HG03159 (cell line): ENCODE measurements at regions not wholly inside any gene's neighbourhood (a gene's known extent, or its start where the extent isn't known, plus 50 kb on each side); places are given as distances from the start of the nearest gene placed in this dataset.
"Not testable (repeated sequence)": the region's sequence is repeated elsewhere in the genome, so short reads cannot be mapped to it uniquely, and the experiment has no call there.

ENCODE experiments used
- ATAC-seq: cut with Tn5 transposase; IDR thresholded peaks from one replicate; pipeline ENCODE4 v1.9.1; 2021; ENCODE audit warnings: mild to moderate bottlenecking, moderate library complexity; ENCODE audit not compliant: unreplicated experiment

- no peak for ATAC-seq
Observed at GRCh38 chr22:49408102-49408836, 419.4 kb downstream of the BRD1 start.

- no peak for ATAC-seq
Observed at GRCh38 chr22:49406879-49407587, 420.6 kb downstream of the BRD1 start.

- ATAC-seq, result no peak
Observed at GRCh38 chr22:49406047-49406650, 421.5 kb downstream of the BRD1 start.

DNA sequence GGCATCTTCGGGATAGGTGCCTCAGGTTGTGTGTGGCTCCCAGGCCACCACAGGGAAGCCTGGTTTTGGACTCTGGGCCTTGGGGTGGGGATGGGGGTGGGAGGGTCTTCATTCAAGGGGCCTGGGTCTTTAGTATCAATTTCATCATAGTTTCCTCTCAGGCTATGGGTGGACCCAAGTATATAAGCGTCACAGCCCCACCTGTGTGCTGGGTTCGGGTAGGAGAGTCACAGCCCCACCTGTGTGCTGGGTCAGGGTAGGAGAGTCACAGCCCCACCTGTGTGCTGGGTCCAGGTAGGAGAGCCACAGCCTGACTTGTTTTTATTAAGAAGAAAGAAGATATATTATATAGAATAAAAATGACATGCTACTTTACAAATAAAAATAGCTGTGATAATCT, 422.1 kb downstream of the BRD1 start:
- no peak for ATAC-seq

- no peak for ATAC-seq
Observed at GRCh38 chr22:49404576-49405241, 423.0 kb downstream of the BRD1 start.

DNA sequence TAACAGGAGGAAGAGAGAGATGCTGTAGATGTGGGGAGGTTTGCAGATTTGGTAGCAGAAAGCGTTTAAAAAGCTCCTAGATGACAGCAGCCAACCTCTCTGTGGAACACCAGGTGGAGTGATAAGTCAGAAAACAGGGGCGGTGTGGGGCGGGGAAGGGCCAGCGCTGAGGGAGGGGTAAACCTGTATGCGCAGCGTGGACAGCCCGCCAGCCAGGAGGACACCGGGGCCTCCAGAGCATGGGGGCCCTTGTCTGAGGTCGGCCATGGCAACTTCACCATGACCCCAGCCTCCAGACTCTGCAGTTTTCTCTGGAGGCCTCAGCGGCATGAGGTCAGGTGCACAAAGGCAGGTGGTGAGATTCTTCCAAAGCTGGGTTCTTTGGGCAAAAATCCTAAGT, 423.7 kb downstream of the BRD1 start:
- ATAC-seq, result no peak

DNA sequence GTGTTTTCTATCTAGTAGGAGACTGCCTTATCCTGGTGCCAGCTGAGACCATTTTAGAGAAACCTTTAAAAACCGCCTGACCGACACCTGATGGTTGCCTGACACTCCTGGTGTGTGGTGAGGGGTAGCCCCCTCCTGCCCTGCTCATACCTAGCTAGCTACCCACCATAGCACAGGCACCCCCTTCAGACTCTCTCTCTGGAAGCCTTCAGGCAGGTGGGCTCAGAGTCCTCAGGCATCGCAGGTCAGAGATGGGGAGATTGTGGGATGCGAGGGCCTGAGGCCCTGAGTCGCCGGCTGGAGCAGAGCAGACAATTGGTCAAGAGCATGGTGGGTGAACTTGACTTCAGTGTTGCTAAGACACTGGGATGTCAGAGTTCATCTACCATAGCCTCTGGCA, 424.6 kb downstream of the BRD1 start:
- ATAC-seq, result no peak

DNA sequence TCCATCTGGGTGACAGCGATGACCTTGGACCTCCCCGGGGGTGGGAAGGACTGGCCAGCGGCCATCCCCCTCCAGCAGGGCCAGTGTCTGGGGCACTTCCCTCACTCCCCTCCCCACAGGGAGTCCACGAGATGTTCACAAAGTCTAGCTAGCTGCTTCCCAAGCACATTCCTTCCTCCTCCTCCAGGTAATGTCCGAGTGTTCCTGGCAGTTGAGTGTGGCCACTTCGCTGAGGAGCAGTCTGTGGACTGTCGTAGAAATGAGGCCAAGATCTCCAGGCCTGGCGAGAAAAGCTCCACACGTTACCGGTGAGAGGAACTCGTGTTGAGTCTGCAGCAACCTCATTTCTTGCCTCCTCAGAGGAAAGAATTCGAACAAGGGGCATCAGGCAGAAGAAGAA, 425.5 kb downstream of the BRD1 start:
- no peak for ATAC-seq

DNA sequence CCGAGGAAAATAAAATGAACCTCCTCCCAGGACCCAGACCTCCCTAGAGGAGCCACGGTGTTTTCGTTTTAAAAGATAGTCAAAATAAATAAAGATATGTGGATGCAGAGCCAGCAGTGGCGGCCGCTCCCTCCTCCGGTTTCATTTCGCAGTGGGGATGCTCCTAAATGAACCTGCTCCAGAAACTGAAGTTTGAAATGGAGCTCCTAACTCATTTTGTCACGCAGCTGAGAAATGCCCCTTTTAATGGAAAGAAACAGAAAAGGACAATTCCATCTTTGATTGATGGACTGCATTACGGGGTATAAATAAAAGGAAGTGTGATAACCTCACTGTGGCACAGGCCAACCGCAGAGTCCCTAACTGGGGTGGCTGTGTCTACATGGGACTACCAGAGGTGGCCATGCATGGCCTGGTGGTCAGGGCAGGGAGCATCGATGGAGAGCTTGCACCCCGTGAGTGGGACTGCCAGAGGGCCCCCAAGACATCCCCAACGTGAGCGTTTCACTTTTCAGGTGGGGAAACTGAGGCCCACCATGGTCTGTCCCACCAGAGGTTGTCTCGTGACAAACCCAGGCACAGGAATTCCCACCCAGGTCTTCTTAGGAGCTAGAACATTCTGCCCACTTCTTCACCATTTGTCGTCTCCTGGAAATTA, 426.6 kb downstream of the BRD1 start:
- no peak for ATAC-seq

- no peak for ATAC-seq
Observed at GRCh38 chr22:49400136-49400940, 427.3 kb downstream of the BRD1 start.

- ATAC-seq, result no peak
Observed at GRCh38 chr22:49398646-49399045, 429.0 kb downstream of the BRD1 start.

DNA sequence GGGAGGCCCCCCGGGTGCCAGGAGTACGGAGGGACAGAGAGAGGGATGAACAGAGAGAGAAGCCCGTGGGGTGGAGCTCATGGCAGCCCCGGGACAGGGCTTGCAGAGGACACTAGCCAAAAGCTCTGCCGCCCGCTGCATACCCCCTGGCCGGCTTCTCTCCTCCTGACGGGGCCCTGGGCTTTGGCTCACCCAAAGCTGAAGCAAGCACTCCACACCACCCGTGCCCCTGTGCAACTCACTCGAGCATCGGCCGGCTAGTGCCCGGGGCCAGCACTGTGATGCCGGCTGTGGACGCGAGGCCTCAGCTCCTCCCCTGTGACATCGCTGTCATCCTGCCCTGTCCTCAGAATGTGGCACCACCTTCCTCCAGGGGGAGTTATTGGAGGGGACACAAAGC, 429.6 kb downstream of the BRD1 start:
- no peak for ATAC-seq

- ATAC-seq, result no peak
Observed at GRCh38 chr22:49396817-49397216, 430.9 kb downstream of the BRD1 start.

- ATAC-seq, result no peak
Observed at GRCh38 chr22:49395617-49396016, 432.1 kb downstream of the BRD1 start.

DNA sequence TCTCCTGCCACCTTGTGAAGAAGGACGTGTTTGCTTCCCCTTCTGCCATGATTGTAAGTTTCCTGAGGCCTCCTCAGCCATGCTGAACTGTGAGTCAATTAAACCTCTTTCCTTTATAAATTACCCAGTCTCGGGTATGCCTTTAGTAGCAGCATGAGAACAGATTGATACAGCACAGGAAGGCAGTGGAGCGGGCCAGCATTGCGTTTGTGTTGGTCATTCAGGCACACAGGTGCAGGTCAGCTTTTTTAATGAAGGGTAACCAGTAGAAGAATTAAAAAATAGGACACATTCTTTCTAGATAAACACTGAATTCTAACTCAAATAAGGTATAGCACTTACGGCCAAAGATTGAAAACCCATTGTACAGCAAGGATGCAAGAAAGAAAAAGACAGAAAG, 432.6 kb downstream of the BRD1 start:
- ATAC-seq, result not testable (repeated sequence)

- no peak for ATAC-seq
Observed at GRCh38 chr22:49394116-49394785, 433.4 kb downstream of the BRD1 start.

GRCh38 chr22:49393526-49393925, 434.1 kb downstream of the BRD1 start:
- no peak for ATAC-seq

- no peak for ATAC-seq
Observed at GRCh38 chr22:49392841-49393510, 434.7 kb downstream of the BRD1 start.

DNA sequence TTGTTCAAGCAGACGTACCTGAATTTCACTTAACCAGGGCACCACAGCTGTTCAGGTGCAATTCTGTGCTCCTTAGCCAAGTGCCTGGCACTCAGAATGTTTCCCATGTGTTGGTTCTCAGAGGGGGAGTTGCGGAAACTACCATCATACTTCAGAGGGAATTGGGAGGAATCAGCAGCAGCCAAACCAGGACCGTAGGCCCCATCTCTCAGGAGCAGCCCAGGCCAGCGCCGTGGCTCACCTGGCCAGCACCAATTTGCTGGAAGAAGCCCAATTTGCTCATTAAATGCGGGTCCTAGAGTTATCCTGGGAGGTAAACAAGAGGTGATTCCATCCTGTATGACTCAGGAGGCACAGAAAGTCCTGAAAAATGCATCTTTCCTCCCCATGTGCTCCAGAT, 435.4 kb downstream of the BRD1 start:
- no peak for ATAC-seq
